Forelimb muscle (tissue), 1 donor: ENCODE measurements at regions not wholly inside any gene's neighbourhood (a gene's known extent, or its start where the extent isn't known, plus 50 kb on each side); places are given as distances from the start of the nearest gene placed in this dataset.

Source experiments
- DNase-seq: peaks from one replicate; pipeline ENCODE4 v3.0.0-alpha.2; 2013; ENCODE audit warnings: low read depth

GRCh38 chr5:167205881-167206280 is 1085.6 kb upstream of the WWC1 start:
- no peak for DNase-seq

GRCh38 chr5:167207081-167207480 is 1084.4 kb upstream of the WWC1 start:
- peak; percentile 79 for DNase-seq

GRCh38 chr5:167208911-167209310 is 1082.5 kb upstream of the WWC1 start:
- no peak for DNase-seq

- DNase-seq, result no peak
Measured at GRCh38 chr5:167217097-167217743, 1074.2 kb upstream of the WWC1 start.

GRCh38 chr5:167219298-167219697 is 1072.1 kb upstream of the WWC1 start:
- DNase-seq, result no peak

- DNase-seq, result no peak
Measured at GRCh38 chr5:167226386-167226785, 1065.1 kb upstream of the WWC1 start.

GRCh38 chr5:167228134-167228533 is 1063.3 kb upstream of the WWC1 start:
- no peak for DNase-seq

GRCh38 chr5:167229751-167230150 is 1061.7 kb upstream of the WWC1 start:
- no peak for DNase-seq

GRCh38 chr5:167230414-167230813 is 1061.0 kb upstream of the WWC1 start:
- DNase-seq, result no peak

GRCh38 chr5:167232675-167233311 is 1058.7 kb upstream of the WWC1 start:
- no peak for DNase-seq

GRCh38 chr5:167233507-167234220 is 1057.8 kb upstream of the WWC1 start:
- DNase-seq, result no peak

GRCh38 chr5:167241436-167242067 is 1049.9 kb upstream of the WWC1 start:
- DNase-seq, result no peak

GRCh38 chr5:167242701-167243100 is 1048.7 kb upstream of the WWC1 start:
- peak; percentile 9 for DNase-seq

- no peak for DNase-seq
Measured at GRCh38 chr5:167243463-167243862, 1048.0 kb upstream of the WWC1 start.

- DNase-seq, result no peak
Measured at GRCh38 chr5:167244583-167244982, 1046.9 kb upstream of the WWC1 start.

GRCh38 chr5:167245868-167246267 is 1045.6 kb upstream of the WWC1 start:
- no peak for DNase-seq

GRCh38 chr5:167247816-167248215 is 1043.6 kb upstream of the WWC1 start:
- no peak for DNase-seq

GRCh38 chr5:167248257-167248656 is 1043.2 kb upstream of the WWC1 start:
- DNase-seq, result no peak

- no peak for DNase-seq
Measured at GRCh38 chr5:167250996-167251395, 1040.4 kb upstream of the WWC1 start.

GRCh38 chr5:167254132-167254531 is 1037.3 kb upstream of the WWC1 start:
- DNase-seq, result no peak

- no peak for DNase-seq
Measured at GRCh38 chr5:167255926-167256325, 1035.5 kb upstream of the WWC1 start.

- DNase-seq, result no peak
Measured at GRCh38 chr5:167259806-167260205, 1031.6 kb upstream of the WWC1 start.
